CD14-positive monocyte (primary cell): ENCODE measurements at regions not wholly inside any gene's neighbourhood (a gene's known extent, or its start where the extent isn't known, plus 50 kb on each side); places are given as distances from the start of the nearest gene placed in this dataset.

Experiments
- DNase-seq, 3 donors: peaks; one replicate each; pipeline ENCODE4 v3.0.0-alpha.2; 2011 to 2022
- H2AFZ ChIP-seq: 2 replicates; pipeline ENCODE4 v1.6.0; 2012; ENCODE audit warnings: mild to moderate bottlenecking, low read depth, low read length, inconsistent platforms; ENCODE audit not compliant: insufficient read depth, poor library complexity, severe bottlenecking
- H3K27ac ChIP-seq, 2 donors: 1 replicate in 1 of 2; 2 replicates in 1 of 2; pipeline ENCODE4 v1.5.1; 2012 to 2013; ENCODE audit warnings: low read length in 2 of 2, control low read depth in 1 of 2, inconsistent platforms in 1 of 2, low read depth in 1 of 2, mild to moderate bottlenecking in 1 of 2
- H3K27me3 ChIP-seq, 2 donors: one replicate each; pipeline versions ENCODE4 v1.6.0 to v1.6.1; 2011 to 2013; ENCODE audit warnings: low read length in 2 of 2; ENCODE audit not compliant: control insufficient read depth in 2 of 2, insufficient read depth in 2 of 2
- H3K36me3 ChIP-seq, 2 donors: replicated peaks in 1 of 2; 1 replicate in 1 of 2; 2 replicates in 1 of 2; pipeline versions ENCODE4 v1.5.1 to v1.6.1; 2012 to 2013; ENCODE audit warnings: low read length in 2 of 2, control low read depth in 1 of 2, inconsistent platforms in 1 of 2, mild to moderate bottlenecking in 1 of 2; ENCODE audit not compliant: insufficient read depth in 2 of 2, control insufficient read depth in 1 of 2
- H3K4me1 ChIP-seq, 2 donors: 1 replicate in 1 of 2; 2 replicates in 1 of 2; pipeline versions ENCODE4 v1.5.1 to v1.6.1; 2012 to 2013; ENCODE audit warnings: low read length in 2 of 2, control low read depth in 1 of 2, inconsistent platforms in 1 of 2, mild to moderate bottlenecking in 1 of 2, moderate library complexity in 1 of 2; ENCODE audit not compliant: insufficient read depth in 2 of 2, control insufficient read depth in 1 of 2
- H3K4me2 ChIP-seq: replicated peaks from 2 replicates; pipeline ENCODE3; 2012; ENCODE audit warnings: low read length, moderate library complexity, mild to moderate bottlenecking; ENCODE audit not compliant: poor library complexity, severe bottlenecking; ENCODE audit errors: extremely low read depth
- H3K4me3 ChIP-seq, 3 experiments: fragments of 200-600 bp in 1 of 3; sonication (generic) in 1 of 3; replicated peaks in 1 of 3; 1 replicate in 2 of 3; 2 replicates in 1 of 3; pipeline ENCODE4 v1.5.1; 2011 to 2013; ENCODE audit warnings: low read length in 3 of 3, mild to moderate bottlenecking in 3 of 3, control low read depth in 2 of 3, low read depth in 2 of 3, inconsistent platforms in 1 of 3, moderate library complexity in 1 of 3
- H3K79me2 ChIP-seq: 2 replicates; pipeline ENCODE4 v1.6.0; 2012; ENCODE audit warnings: mild to moderate bottlenecking, control low read depth, inconsistent platforms, low read length, moderate library complexity; ENCODE audit not compliant: insufficient read depth
- H3K9ac ChIP-seq: 2 replicates; pipeline ENCODE4 v1.6.0; 2017; ENCODE audit warnings: low read length, mild to moderate bottlenecking; ENCODE audit not compliant: insufficient read depth, poor library complexity, severe bottlenecking
- H3K9me3 ChIP-seq, 2 donors: replicated peaks in 1 of 2; 1 replicate in 1 of 2; 2 replicates in 1 of 2; pipeline versions ENCODE4 v1.5.1 to v1.6.1; 2012 to 2013; ENCODE audit warnings: low read length in 2 of 2, control low read depth in 1 of 2; ENCODE audit not compliant: control insufficient read depth in 1 of 2, insufficient read depth in 1 of 2
- H4K20me1 ChIP-seq: 2 replicates; pipeline ENCODE4 v1.6.0; 2012; ENCODE audit warnings: mild to moderate bottlenecking, low read length, control low read depth, moderate library complexity; ENCODE audit not compliant: insufficient read depth
- H3K27ac Mint-ChIP-seq, 7 donors: one replicate each; pipeline ENCODE4 v1.8.0; 2020; ENCODE audit warnings: mild to moderate bottlenecking in 7 of 7, mixed read lengths in 7 of 7, moderate library complexity in 6 of 7, inconsistent platforms in 2 of 7
- H3K27me3 Mint-ChIP-seq, 3 donors: one replicate each; pipeline ENCODE4 v1.8.0; 2021 to 2022; ENCODE audit warnings: low read depth in 3 of 3, mild to moderate bottlenecking in 3 of 3, mixed read lengths in 3 of 3, moderate library complexity in 3 of 3, inconsistent platforms in 1 of 3
- H3K36me3 Mint-ChIP-seq, 2 donors: one replicate each; pipeline ENCODE4 v1.8.0; 2020; ENCODE audit warnings: mixed read lengths in 2 of 2, inconsistent platforms in 1 of 2, mild to moderate bottlenecking in 1 of 2
- H3K4me1 Mint-ChIP-seq: one replicate; pipeline ENCODE4 v1.8.0; 2020; ENCODE audit warnings: mild to moderate bottlenecking, mixed read lengths
- H3K4me3 Mint-ChIP-seq, 2 donors: one replicate each; pipeline ENCODE4 v1.8.0; 2020; ENCODE audit warnings: mild to moderate bottlenecking in 2 of 2, mixed read lengths in 2 of 2, moderate library complexity in 1 of 2
- H3K9me3 Mint-ChIP-seq, 7 donors: one replicate each; pipeline ENCODE4 v1.8.0; 2020 to 2022; ENCODE audit warnings: mixed read lengths in 7 of 7, mild to moderate bottlenecking in 6 of 7, moderate library complexity in 6 of 7, inconsistent platforms in 2 of 7
- WGBS: methylation state at CpG from one replicate; pipeline ENCODE4 v1.1.5; 2013; ENCODE audit warnings: missing lambda C conversion rate; ENCODE audit not compliant: insufficient coverage; 5-methylcytosine and 5-hydroxymethylcytosine counted together
- intact Hi-C, 2 donors: fragments of 100-400 bp; cut with micrococcal nuclease; formaldehyde crosslinking; loops; one replicate each; pipeline versions ENCODE4 v1.15.0 to v1.15.1; 2023
- TF ChIP-seq, protein P1 (sequence below): fragments of 200-600 bp; IDR thresholded peaks from one replicate; pipeline ENCODE4 v1.8.0; 2022; ENCODE audit warnings: antibody characterized with exemption, mild to moderate bottlenecking

- H3K9ac ChIP-seq: no peak overlapping the region
- Mint-ChIP-seq H3K36me3 (no peaks in the 10 kb centered on the region), H3K27ac (no peak overlapping the region), H3K27me3 (no peaks in the 10 kb centered on the region), H3K4me1 (no peaks in the 10 kb centered on the region), H3K9me3 (peaks cover 0 to 4% (median 0%) of the 10 kb centered on the region in 7 donors), H3K4me3 (no peak overlapping the region)
- no peaks in the 10 kb centered on the region for H3K36me3 ChIP-seq
- H3K27ac ChIP-seq: no peak overlapping the region
- TF ChIP-seq, protein P1, sequence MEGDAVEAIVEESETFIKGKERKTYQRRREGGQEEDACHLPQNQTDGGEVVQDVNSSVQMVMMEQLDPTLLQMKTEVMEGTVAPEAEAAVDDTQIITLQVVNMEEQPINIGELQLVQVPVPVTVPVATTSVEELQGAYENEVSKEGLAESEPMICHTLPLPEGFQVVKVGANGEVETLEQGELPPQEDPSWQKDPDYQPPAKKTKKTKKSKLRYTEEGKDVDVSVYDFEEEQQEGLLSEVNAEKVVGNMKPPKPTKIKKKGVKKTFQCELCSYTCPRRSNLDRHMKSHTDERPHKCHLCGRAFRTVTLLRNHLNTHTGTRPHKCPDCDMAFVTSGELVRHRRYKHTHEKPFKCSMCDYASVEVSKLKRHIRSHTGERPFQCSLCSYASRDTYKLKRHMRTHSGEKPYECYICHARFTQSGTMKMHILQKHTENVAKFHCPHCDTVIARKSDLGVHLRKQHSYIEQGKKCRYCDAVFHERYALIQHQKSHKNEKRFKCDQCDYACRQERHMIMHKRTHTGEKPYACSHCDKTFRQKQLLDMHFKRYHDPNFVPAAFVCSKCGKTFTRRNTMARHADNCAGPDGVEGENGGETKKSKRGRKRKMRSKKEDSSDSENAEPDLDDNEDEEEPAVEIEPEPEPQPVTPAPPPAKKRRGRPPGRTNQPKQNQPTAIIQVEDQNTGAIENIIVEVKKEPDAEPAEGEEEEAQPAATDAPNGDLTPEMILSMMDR: no peak
- H3K4me2 ChIP-seq: no peak overlapping the region
- no peaks in the 10 kb centered on the region for H3K27me3 ChIP-seq
- H3K4me3 ChIP-seq: no peak overlapping the region
- H4K20me1 ChIP-seq: no peaks in the 10 kb centered on the region
- no peak for DNase-seq
- H3K79me2 ChIP-seq: no peaks in the 10 kb centered on the region
- H3K4me1 ChIP-seq: no peaks in the 10 kb centered on the region
- WGBS: no CpG with 5 or more reads among the region's 1 CpG
- no peaks in the 10 kb centered on the region for H3K9me3 ChIP-seq
- intact Hi-C loops: no loop called here
- H2AFZ ChIP-seq: no peak overlapping the region
Observed at GRCh38 chr13:80121038-80121437, 219.9 kb downstream of the SPRY2 start.

DNA sequence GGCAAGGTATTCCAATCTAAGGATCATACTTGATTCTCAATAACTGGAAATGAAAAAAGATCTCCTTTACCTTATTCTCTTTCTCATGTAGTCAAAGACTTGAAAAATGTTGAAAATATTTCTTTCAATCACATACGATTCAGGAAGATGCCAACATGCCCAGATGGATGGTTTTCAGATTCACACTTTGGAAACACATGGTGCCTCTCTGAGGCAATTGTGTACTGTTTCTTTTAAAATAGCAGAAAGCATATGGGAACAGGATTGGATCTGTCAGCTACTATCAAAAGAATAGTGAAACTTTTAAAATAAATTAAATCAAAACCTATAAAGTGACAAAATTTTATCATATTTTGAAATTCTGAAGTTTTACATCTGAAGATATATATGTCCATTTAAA, 222.4 kb downstream of the SPRY2 start:
- H3K4me2 ChIP-seq: no peak overlapping the region
- no peaks in the 10 kb centered on the region for H3K4me1 Mint-ChIP-seq
- H3K36me3 Mint-ChIP-seq: no peaks in the 10 kb centered on the region
- H3K36me3 ChIP-seq: no peaks in the 10 kb centered on the region
- no peaks in the 10 kb centered on the region for H3K79me2 ChIP-seq
- intact Hi-C loops: no loop called here
- H3K27me3 ChIP-seq: no peaks in the 10 kb centered on the region
- H3K9ac ChIP-seq: no peak overlapping the region
- no peaks in the 10 kb centered on the region for H4K20me1 ChIP-seq
- no peaks in the 10 kb centered on the region for H3K4me1 ChIP-seq
- TF ChIP-seq, protein P1: no peak
- no peak for DNase-seq
- no peaks in the 10 kb centered on the region for H3K9me3 ChIP-seq
- H3K4me3 Mint-ChIP-seq: no peak overlapping the region
- no peak overlapping the region for H3K4me3 ChIP-seq
- no peak overlapping the region for H3K27ac Mint-ChIP-seq
- H3K27ac ChIP-seq: no peak overlapping the region
- no CpG with 5 or more reads among the region's 1 CpG for WGBS
- H2AFZ ChIP-seq: no peak overlapping the region
- H3K27me3 Mint-ChIP-seq: no peaks in the 10 kb centered on the region
- H3K9me3 Mint-ChIP-seq: peaks cover 0 to 3% (median 0%) of the 10 kb centered on the region in 7 donors
